ENCODE measurements at regions not wholly inside any gene's neighbourhood (a gene's known extent, or its start where the extent isn't known, plus 50 kb on each side); places are given as distances from the start of the nearest gene placed in this dataset.

DNA sequence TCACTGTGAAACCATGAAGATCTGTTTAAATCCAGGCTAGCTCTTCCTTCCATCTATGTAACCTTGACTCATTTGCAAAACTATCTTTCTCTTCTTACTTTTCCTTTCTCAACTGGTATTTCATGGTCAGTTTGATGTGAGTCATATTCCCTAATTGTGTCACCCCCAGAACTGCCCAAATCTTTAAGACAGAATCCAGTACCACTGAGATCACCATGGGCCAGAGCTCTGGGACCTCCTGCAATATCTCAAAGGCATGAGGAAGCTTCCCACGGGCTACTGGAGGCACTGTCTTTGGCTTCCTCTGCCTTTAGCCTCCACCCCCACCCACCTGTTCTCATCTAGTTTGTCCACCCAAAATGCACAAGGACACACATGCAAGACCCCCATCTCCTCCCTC lies 274.4 kb upstream of the FMN2 start:
- Histone ChIP-seq H2AFZ (ENCODE audit: low read depth, low read length) (no peak overlapping the region), H3K4me3 (ENCODE audit: low read length) (no peak overlapping the region), H3K4me1 (ENCODE audit: low read length) (peaks cover 9% of the 10 kb centered on the region), H3K27me3 (ENCODE audit: low read depth, low read length) (no peaks in the 10 kb centered on the region), H3K27ac (ENCODE audit: low read length) (no peak overlapping the region), H3K79me2 (ENCODE audit: low read length) (no peaks in the 10 kb centered on the region), H3K36me3 (replicated peaks; ENCODE audit: low read depth, low read length) (no peaks in the 10 kb centered on the region), H4K20me1 (ENCODE audit: insufficient read depth, low read length) (no peaks in the 10 kb centered on the region), H3K9ac (ENCODE audit: low read length) (no peak overlapping the region), H3K9me3 (ENCODE audit: insufficient read depth, low read length) (no peaks in the 10 kb centered on the region), H3K4me2 (ENCODE audit: low read length) (no peak overlapping the region)
- TF ChIP-seq EZH2phosphoT487 (IDR thresholded peaks at IDR 0.05; ENCODE audit: low read depth): no peak
- TF ChIP-seq, protein P1, sequence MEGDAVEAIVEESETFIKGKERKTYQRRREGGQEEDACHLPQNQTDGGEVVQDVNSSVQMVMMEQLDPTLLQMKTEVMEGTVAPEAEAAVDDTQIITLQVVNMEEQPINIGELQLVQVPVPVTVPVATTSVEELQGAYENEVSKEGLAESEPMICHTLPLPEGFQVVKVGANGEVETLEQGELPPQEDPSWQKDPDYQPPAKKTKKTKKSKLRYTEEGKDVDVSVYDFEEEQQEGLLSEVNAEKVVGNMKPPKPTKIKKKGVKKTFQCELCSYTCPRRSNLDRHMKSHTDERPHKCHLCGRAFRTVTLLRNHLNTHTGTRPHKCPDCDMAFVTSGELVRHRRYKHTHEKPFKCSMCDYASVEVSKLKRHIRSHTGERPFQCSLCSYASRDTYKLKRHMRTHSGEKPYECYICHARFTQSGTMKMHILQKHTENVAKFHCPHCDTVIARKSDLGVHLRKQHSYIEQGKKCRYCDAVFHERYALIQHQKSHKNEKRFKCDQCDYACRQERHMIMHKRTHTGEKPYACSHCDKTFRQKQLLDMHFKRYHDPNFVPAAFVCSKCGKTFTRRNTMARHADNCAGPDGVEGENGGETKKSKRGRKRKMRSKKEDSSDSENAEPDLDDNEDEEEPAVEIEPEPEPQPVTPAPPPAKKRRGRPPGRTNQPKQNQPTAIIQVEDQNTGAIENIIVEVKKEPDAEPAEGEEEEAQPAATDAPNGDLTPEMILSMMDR (IDR thresholded peaks at IDR 0.05; ENCODE audit: low read depth, low read length): no peak

DNA sequence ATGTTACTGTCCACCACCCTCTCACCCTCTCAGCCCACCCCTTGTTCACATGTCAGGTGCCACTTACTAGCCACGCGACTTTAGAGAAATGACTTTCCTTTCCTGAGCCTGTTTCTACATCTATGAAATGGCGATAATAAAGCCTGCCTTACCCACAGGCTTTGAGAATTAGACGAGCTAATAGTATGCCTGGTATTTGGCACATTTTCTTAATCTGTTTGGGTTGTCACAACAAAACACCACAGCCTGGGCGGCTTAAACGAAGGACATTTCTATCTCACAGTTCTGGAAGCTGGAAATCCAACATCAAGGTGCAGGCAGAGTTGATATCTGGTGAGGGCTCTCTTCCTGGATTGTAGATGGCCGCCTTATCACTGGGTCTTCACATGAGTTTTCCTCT lies 273.9 kb upstream of the FMN2 start:
- H3K36me3 ChIP-seq (replicated peaks; ENCODE audit: low read depth, low read length): no peaks in the 10 kb centered on the region
- no peaks in the 10 kb centered on the region for H3K27me3 ChIP-seq (ENCODE audit: low read depth, low read length)
- H3K9me3 ChIP-seq (ENCODE audit: insufficient read depth, low read length): no peaks in the 10 kb centered on the region
- H3K27ac ChIP-seq (ENCODE audit: low read length): no peak overlapping the region
- H3K79me2 ChIP-seq (ENCODE audit: low read length): no peaks in the 10 kb centered on the region
- no peak for TF ChIP-seq EZH2phosphoT487 (IDR thresholded peaks at IDR 0.05; ENCODE audit: low read depth)
- TF ChIP-seq, protein P1 (IDR thresholded peaks at IDR 0.05; ENCODE audit: low read depth, low read length): no peak
- no peak overlapping the region for H3K4me2 ChIP-seq (ENCODE audit: low read length)
- H4K20me1 ChIP-seq (ENCODE audit: insufficient read depth, low read length): no peaks in the 10 kb centered on the region
- no peak overlapping the region for H3K4me3 ChIP-seq (ENCODE audit: low read length)
- H3K4me1 ChIP-seq (ENCODE audit: low read length): peaks cover 5% of the 10 kb centered on the region; the same call in 1 of the 2 replicates
- no peak overlapping the region for H3K9ac ChIP-seq (ENCODE audit: low read length)
- H2AFZ ChIP-seq (ENCODE audit: low read depth, low read length): 0 out of 2 replicates have a peak overlapping the region, but pooled peaks have one; percentile 32

DNA sequence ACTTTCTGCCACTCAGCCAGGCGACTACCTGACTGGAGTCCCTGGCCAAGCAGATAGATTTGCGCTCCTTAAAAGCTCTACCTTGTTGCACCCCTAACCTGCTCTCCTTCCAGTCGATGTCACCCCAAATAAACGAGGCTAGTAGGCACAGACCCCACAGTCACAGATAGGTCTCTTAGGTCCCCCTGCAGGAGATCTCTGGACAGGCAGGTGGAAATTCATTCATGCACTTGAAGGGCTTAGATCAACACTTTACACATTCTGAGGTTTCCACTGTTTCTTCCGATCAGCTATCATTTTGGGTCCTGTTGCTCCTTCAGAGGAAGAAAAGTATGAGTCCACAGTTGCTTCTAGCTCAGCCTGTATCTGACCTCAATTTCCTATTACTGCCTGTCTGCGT lies 272.6 kb upstream of the FMN2 start:
- no peaks in the 10 kb centered on the region for H3K79me2 ChIP-seq (ENCODE audit: low read length)
- no peak overlapping the region for H3K4me3 ChIP-seq (ENCODE audit: low read length)
- H3K4me1 ChIP-seq (ENCODE audit: low read length): peaks cover 5% of the 10 kb centered on the region; the same call in 1 of the 2 replicates
- no peak overlapping the region for H3K27ac ChIP-seq (ENCODE audit: low read length)
- H2AFZ ChIP-seq (ENCODE audit: low read depth, low read length): no peak overlapping the region
- no peaks in the 10 kb centered on the region for H4K20me1 ChIP-seq (ENCODE audit: insufficient read depth, low read length)
- H3K9me3 ChIP-seq (ENCODE audit: insufficient read depth, low read length): no peaks in the 10 kb centered on the region
- H3K27me3 ChIP-seq (ENCODE audit: low read depth, low read length): no peaks in the 10 kb centered on the region
- TF ChIP-seq EZH2phosphoT487 (IDR thresholded peaks at IDR 0.05; ENCODE audit: low read depth): no peak
- TF ChIP-seq, protein P1 (IDR thresholded peaks at IDR 0.05; ENCODE audit: low read depth, low read length): peak; percentile 35
- no peak overlapping the region for H3K4me2 ChIP-seq (ENCODE audit: low read length)
- H3K9ac ChIP-seq (ENCODE audit: low read length): no peak overlapping the region
- no peaks in the 10 kb centered on the region for H3K36me3 ChIP-seq (replicated peaks; ENCODE audit: low read depth, low read length)

DNA sequence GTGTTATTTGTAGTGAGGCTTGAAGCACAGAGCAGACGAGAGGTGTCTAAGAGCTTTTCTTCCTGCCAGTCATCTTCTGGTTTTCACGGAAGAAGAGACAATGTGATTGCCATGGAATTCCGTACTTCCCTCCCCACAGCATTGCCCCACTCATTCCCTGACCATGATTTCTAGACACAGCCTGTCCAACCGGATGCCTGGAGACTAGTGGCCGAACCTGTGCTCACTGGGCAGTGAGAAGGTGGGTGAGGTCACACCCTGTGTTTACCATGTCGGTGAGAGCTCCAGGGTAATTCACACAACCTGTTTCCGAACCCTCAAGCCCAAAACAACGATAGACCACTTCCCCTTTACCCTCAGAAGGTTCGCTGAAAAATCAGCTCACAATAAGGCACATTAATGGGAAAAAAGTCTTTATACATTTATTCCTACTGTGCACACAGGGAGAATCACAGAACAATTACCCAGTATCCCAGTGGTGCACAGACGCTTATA lies 271.9 kb upstream of the FMN2 start:
- H2AFZ ChIP-seq (ENCODE audit: low read depth, low read length): no peak overlapping the region
- no peak overlapping the region for H3K4me3 ChIP-seq (ENCODE audit: low read length)
- peaks cover 5% of the 10 kb centered on the region; the same call in 1 of the 2 replicates for H3K4me1 ChIP-seq (ENCODE audit: low read length)
- no peak overlapping the region for H3K4me2 ChIP-seq (ENCODE audit: low read length)
- H3K27ac ChIP-seq (ENCODE audit: low read length): no peak overlapping the region
- no peaks in the 10 kb centered on the region for H3K27me3 ChIP-seq (ENCODE audit: low read depth, low read length)
- no peaks in the 10 kb centered on the region for H3K36me3 ChIP-seq (replicated peaks; ENCODE audit: low read depth, low read length)
- H3K9me3 ChIP-seq (ENCODE audit: insufficient read depth, low read length): no peaks in the 10 kb centered on the region
- no peak for TF ChIP-seq EZH2phosphoT487 (IDR thresholded peaks at IDR 0.05; ENCODE audit: low read depth)
- TF ChIP-seq, protein P1 (IDR thresholded peaks at IDR 0.05; ENCODE audit: low read depth, low read length): no peak
- no peaks in the 10 kb centered on the region for H3K79me2 ChIP-seq (ENCODE audit: low read length)
- no peaks in the 10 kb centered on the region for H4K20me1 ChIP-seq (ENCODE audit: insufficient read depth, low read length)
- no peak overlapping the region for H3K9ac ChIP-seq (ENCODE audit: low read length)
